Neural cell (in vitro differentiated cells): ENCODE measurements at regions not wholly inside any gene's neighbourhood (a gene's known extent, or its start where the extent isn't known, plus 50 kb on each side); places are given as distances from the start of the nearest gene placed in this dataset.

ENCODE experiments used
- EP300 ChIP-seq: fragments of 450-650 bp; conservative IDR thresholded peaks from 2 replicates; pipeline ENCODE4 v1.6.1; 2014; ENCODE audit warnings: antibody characterized with exemption, mild to moderate bottlenecking, moderate library complexity; ENCODE audit not compliant: poor library complexity, severe bottlenecking
- EZH2 ChIP-seq: fragments of 200-600, 300-800 bp; shearing (Covaris generic), sonication (generic); IDR thresholded peaks from 2 replicates; pipeline ENCODE4 v1.6.1; 2014; ENCODE audit warnings: antibody characterized with exemption, low read length, borderline replicate concordance, mild to moderate bottlenecking; ENCODE audit not compliant: insufficient read depth, poor library complexity, severe bottlenecking
- POLR2AphosphoS5 ChIP-seq: IDR thresholded peaks from 2 replicates; pipeline ENCODE4 v1.6.1; 2012
- TAF1 ChIP-seq: IDR thresholded peaks from 2 replicates; pipeline ENCODE4 v1.6.1; 2012; ENCODE audit warnings: low read depth
- TF ChIP-seq, protein P1 (sequence below): fragments of 450-650 bp; IDR thresholded peaks from 2 replicates; pipeline ENCODE4 v1.5.1; 2014; ENCODE audit warnings: antibody characterized with exemption, mild to moderate bottlenecking, moderate library complexity; ENCODE audit not compliant: poor library complexity, severe bottlenecking

DNA sequence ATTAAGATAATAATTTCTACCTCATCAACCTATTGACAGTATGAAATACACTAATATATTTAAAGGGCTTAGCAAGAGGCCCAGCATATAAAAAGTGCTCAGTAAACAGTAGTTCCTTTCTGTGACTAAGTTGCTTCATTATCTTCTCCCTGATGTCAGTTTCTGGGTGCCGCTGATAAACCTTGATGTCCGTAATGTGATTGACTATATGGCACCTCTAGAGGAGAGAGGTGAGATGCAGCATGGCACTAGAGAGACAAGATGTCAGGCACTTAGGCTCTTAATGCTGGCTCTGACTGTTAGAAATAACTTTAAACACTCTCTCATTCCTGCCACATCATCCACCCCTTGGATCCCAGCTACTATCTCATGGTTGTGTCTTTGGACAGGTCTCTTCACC is 455.9 kb upstream of the KLF4 start:
- TF ChIP-seq, protein P1, sequence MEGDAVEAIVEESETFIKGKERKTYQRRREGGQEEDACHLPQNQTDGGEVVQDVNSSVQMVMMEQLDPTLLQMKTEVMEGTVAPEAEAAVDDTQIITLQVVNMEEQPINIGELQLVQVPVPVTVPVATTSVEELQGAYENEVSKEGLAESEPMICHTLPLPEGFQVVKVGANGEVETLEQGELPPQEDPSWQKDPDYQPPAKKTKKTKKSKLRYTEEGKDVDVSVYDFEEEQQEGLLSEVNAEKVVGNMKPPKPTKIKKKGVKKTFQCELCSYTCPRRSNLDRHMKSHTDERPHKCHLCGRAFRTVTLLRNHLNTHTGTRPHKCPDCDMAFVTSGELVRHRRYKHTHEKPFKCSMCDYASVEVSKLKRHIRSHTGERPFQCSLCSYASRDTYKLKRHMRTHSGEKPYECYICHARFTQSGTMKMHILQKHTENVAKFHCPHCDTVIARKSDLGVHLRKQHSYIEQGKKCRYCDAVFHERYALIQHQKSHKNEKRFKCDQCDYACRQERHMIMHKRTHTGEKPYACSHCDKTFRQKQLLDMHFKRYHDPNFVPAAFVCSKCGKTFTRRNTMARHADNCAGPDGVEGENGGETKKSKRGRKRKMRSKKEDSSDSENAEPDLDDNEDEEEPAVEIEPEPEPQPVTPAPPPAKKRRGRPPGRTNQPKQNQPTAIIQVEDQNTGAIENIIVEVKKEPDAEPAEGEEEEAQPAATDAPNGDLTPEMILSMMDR = no peak
- TF ChIP-seq POLR2AphosphoS5 = no peak
- no peak for TF ChIP-seq EZH2
- TF ChIP-seq EP300 = no peak
- TF ChIP-seq TAF1 = no peak
